Ishikawa (cell line): ENCODE measurements at regions not wholly inside any gene's neighbourhood (a gene's known extent, or its start where the extent isn't known, plus 50 kb on each side); places are given as distances from the start of the nearest gene placed in this dataset.

ENCODE experiments used
- CEBPB ChIP-seq: IDR thresholded peaks from 2 replicates; pipeline ENCODE4 v1.6.1; 2012
- CREB1 ChIP-seq: IDR thresholded peaks from 2 replicates; pipeline ENCODE4 v1.6.1; 2012; ENCODE audit warnings: low read depth
- EGR1 ChIP-seq: IDR thresholded peaks from 2 replicates; pipeline ENCODE4 v1.6.1; 2012
- EP300 ChIP-seq: IDR thresholded peaks from 2 replicates; pipeline ENCODE4 v1.6.1; 2012; ENCODE audit warnings: borderline replicate concordance
- FOXM1 ChIP-seq: IDR thresholded peaks from 2 replicates; pipeline ENCODE4 v1.6.1; 2012; ENCODE audit warnings: low read depth, borderline replicate concordance
- MAX ChIP-seq: IDR thresholded peaks from 2 replicates; pipeline ENCODE4 v1.6.1; 2012
- NFIC ChIP-seq: IDR thresholded peaks from 2 replicates; pipeline ENCODE4 v1.6.1; 2012
- RAD21 ChIP-seq: IDR thresholded peaks from 2 replicates; pipeline ENCODE4 v1.6.1; 2012; ENCODE audit warnings: low read depth
- REST ChIP-seq: IDR thresholded peaks from 2 replicates; pipeline ENCODE4 v1.6.1; 2012; ENCODE audit warnings: low read depth, mild to moderate bottlenecking
- TAF1 ChIP-seq: IDR thresholded peaks from 2 replicates; pipeline ENCODE4 v1.6.1; 2012; ENCODE audit warnings: low read depth, mild to moderate bottlenecking
- TCF12 ChIP-seq: IDR thresholded peaks from 2 replicates; pipeline ENCODE4 v1.6.1; 2012; ENCODE audit warnings: low read depth
- TEAD4 ChIP-seq: IDR thresholded peaks from 2 replicates; pipeline ENCODE4 v1.6.1; 2012
- USF1 ChIP-seq: IDR thresholded peaks from 2 replicates; pipeline ENCODE4 v1.6.1; 2012
- YY1 ChIP-seq: IDR thresholded peaks from 2 replicates; pipeline ENCODE4 v1.6.1; 2012; ENCODE audit warnings: low read depth
- ZBTB7A ChIP-seq: IDR thresholded peaks from 2 replicates; pipeline ENCODE4 v1.6.1; 2012; ENCODE audit warnings: low read depth

- TF ChIP-seq REST (no peak), EP300 (no peak), EGR1 (no peak), TAF1 (no peak), USF1 (no peak), NFIC (no peak), RAD21 (no peak), ZBTB7A (no peak), MAX (no peak), TCF12 (no peak), CREB1 (no peak), FOXM1 (no peak), CEBPB (no peak), TEAD4 (no peak), YY1 (no peak)
Observed at GRCh38 chr17:12320286-12320685, 299.6 kb downstream of the MAP2K4 start.

GRCh38 chr17:12328204-12328603 lies 307.5 kb downstream of the MAP2K4 start:
- TF ChIP-seq REST (no peak), MAX (no peak)

GRCh38 chr17:12330456-12330855 lies 309.8 kb downstream of the MAP2K4 start:
- no peak for TF ChIP-seq REST
- no peak for TF ChIP-seq CREB1
- no peak for TF ChIP-seq RAD21
- no peak for TF ChIP-seq TCF12
- TF ChIP-seq EP300: no peak
- TF ChIP-seq EGR1: no peak
- no peak for TF ChIP-seq YY1
- TF ChIP-seq NFIC: no peak
- no peak for TF ChIP-seq MAX
- no peak for TF ChIP-seq TAF1
- TF ChIP-seq ZBTB7A: no peak
- no peak for TF ChIP-seq CEBPB
- TF ChIP-seq FOXM1: no peak
- no peak for TF ChIP-seq USF1
- no peak for TF ChIP-seq TEAD4

- TF ChIP-seq ZBTB7A: no peak
- no peak for TF ChIP-seq CREB1
- TF ChIP-seq EP300: no peak
- no peak for TF ChIP-seq CEBPB
- no peak for TF ChIP-seq TCF12
- no peak for TF ChIP-seq YY1
- no peak for TF ChIP-seq RAD21
- no peak for TF ChIP-seq MAX
- TF ChIP-seq USF1: no peak
Observed at GRCh38 chr17:12341328-12341727, 320.7 kb downstream of the MAP2K4 start.
